ENCODE measurements at regions not wholly inside any gene's neighbourhood (a gene's known extent, or its start where the extent isn't known, plus 50 kb on each side); places are given as distances from the start of the nearest gene placed in this dataset.

DNA sequence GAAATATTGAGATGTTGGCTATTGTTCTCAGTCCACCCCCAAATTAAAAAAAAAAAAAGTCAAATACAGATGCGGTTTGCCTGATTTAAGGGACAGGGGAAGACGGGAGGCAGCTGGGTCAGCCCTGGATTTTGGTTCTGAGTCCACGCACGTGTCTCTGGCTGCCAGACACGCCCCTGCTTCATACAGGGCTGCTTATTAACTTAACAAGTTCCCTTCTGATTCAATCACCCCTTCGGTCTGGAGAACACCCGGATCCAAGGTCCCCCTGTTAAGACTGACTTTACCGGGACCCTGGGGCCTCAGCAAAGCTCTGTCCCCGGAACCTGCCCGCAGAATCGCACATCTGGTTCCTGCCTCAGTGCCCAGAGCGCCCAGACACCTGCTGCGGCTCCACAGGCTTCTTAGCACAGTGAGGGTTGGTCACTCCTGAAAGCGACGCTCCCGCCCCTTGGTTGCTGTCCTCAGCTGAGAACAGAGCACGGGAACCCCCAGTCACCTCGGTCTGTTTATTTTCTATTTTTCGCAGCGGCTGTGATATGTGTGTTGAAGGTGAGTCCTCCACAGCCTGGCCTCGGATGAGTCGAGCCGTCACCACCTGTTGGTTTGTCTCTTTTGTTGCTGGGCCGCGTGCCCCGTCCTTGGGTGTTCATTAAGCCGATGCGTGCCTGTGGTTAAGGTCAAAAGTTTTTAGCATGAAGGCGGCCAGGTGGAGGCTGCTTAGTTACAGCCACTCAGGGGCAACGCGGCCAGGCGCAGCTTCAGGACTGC lies 57.2 kb downstream of the RTP5 start:
- TF ChIP-seq, protein P1, sequence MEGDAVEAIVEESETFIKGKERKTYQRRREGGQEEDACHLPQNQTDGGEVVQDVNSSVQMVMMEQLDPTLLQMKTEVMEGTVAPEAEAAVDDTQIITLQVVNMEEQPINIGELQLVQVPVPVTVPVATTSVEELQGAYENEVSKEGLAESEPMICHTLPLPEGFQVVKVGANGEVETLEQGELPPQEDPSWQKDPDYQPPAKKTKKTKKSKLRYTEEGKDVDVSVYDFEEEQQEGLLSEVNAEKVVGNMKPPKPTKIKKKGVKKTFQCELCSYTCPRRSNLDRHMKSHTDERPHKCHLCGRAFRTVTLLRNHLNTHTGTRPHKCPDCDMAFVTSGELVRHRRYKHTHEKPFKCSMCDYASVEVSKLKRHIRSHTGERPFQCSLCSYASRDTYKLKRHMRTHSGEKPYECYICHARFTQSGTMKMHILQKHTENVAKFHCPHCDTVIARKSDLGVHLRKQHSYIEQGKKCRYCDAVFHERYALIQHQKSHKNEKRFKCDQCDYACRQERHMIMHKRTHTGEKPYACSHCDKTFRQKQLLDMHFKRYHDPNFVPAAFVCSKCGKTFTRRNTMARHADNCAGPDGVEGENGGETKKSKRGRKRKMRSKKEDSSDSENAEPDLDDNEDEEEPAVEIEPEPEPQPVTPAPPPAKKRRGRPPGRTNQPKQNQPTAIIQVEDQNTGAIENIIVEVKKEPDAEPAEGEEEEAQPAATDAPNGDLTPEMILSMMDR (conservative IDR thresholded peaks at IDR 0.05 in 1 of 2, IDR thresholded peaks at IDR 0.05 in 1 of 2; ENCODE audit: low read depth in 1 of 2, low read length in 2 of 2) = no peak
- TF ChIP-seq EZH2 (IDR thresholded peaks at IDR 0.05; ENCODE audit: low read length, missing control alignments) = no peak

Data from fibroblast of lung (primary cell).